ENCODE measurements at regions not wholly inside any gene's neighbourhood (a gene's known extent, or its start where the extent isn't known, plus 50 kb on each side); places are given as distances from the start of the nearest gene placed in this dataset.
"Not testable (repeated sequence)": the region's sequence is repeated elsewhere in the genome, so short reads cannot be mapped to it uniquely, and the experiment has no call there.

DNA sequence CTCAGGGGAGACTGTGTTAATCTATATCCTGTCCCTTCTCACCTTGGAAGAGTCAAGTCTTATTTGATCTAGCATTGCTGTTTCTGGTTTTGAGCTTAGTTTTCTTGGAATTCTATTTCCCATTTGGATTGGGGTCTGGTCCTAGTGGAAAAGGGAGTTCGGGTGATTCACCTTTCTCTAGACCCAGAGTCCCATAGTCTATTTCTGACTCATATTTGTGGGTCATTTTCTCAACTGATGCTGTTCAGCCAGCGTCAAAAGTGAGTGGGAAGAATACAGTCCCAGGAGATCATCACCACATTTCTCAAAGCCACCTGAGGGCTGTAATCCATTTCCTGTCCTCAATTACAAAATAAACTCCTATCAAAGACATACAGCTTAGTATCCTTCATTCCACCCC, 190.6 kb downstream of the LIPI start:
- TF ChIP-seq, protein P1, sequence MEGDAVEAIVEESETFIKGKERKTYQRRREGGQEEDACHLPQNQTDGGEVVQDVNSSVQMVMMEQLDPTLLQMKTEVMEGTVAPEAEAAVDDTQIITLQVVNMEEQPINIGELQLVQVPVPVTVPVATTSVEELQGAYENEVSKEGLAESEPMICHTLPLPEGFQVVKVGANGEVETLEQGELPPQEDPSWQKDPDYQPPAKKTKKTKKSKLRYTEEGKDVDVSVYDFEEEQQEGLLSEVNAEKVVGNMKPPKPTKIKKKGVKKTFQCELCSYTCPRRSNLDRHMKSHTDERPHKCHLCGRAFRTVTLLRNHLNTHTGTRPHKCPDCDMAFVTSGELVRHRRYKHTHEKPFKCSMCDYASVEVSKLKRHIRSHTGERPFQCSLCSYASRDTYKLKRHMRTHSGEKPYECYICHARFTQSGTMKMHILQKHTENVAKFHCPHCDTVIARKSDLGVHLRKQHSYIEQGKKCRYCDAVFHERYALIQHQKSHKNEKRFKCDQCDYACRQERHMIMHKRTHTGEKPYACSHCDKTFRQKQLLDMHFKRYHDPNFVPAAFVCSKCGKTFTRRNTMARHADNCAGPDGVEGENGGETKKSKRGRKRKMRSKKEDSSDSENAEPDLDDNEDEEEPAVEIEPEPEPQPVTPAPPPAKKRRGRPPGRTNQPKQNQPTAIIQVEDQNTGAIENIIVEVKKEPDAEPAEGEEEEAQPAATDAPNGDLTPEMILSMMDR (optimal IDR thresholded peaks at IDR 0.05 in 1 of 3, IDR thresholded peaks at IDR 0.05 in 1 of 3, conservative IDR thresholded peaks at IDR 0.05 in 1 of 3; ENCODE audit: extremely low read depth in 1 of 3, insufficient read depth in 2 of 3, low read length in 3 of 3) = not testable (repeated sequence)
- not testable (repeated sequence) for TF ChIP-seq EZH2 (IDR thresholded peaks at IDR 0.05; ENCODE audit: low read length)

All from keratinocyte (primary cell).